Endothelial cell of umbilical vein (primary cell): ENCODE measurements at regions not wholly inside any gene's neighbourhood (a gene's known extent, or its start where the extent isn't known, plus 50 kb on each side); places are given as distances from the start of the nearest gene placed in this dataset.

Experiments used
- BruUV-seq: library from RNA; stranded (reverse); fragments of 400-500 nt; replicated peaks from 2 replicates; lab custom pipeline; 2021; lab: Mats Ljungman, UMichigan
- CTCF ChIA-PET: fragments of 300-600, 350-600 bp; sonication (Branson Sonifier 250); formaldehyde crosslinking; loops from one replicate; lab custom pipeline; 2021; ENCODE audit warnings: antibody characterized with exemption, inconsistent platforms; lab: Charles Lee
- POLR2A ChIA-PET: fragments of 300-600, 350-600 bp; sonication (Branson Sonifier 250); formaldehyde crosslinking; loops from one replicate; lab custom pipeline; 2021; ENCODE audit warnings: antibody characterized with exemption, inconsistent platforms; lab: Charles Lee
- DNase-seq: peaks from one replicate; pipeline ENCODE4 v3.0.0-alpha.2; 2011; ENCODE audit warnings: low read depth, low spot score
- FAIRE-seq: peaks from 2 replicates; lab custom pipeline; 2011; peaks lifted over from hg19 to GRCh38; lab: Jason Lieb, UNC
- H2AFZ ChIP-seq: 2 replicates; pipeline ENCODE4 v1.6.0; 2012; ENCODE audit warnings: low read depth, low read length, control low read depth, inconsistent platforms
- H3K27ac ChIP-seq: 2 replicates; pipeline ENCODE4 v1.5.1; 2011; ENCODE audit warnings: low read depth, mild to moderate bottlenecking, control low read depth, low read length, moderate library complexity; ENCODE audit not compliant: insufficient read depth
- H3K27me3 ChIP-seq, 2 experiments: 2 replicates each; pipeline versions ENCODE4 v1.6.0 to v1.6.1; 2011; ENCODE audit warnings: low read length in 2 of 2, mixed read lengths in 1 of 2; ENCODE audit not compliant: control insufficient read depth in 2 of 2, insufficient read depth in 2 of 2
- H3K36me3 ChIP-seq, 2 experiments: 2 replicates in 1 of 2; 3 replicates in 1 of 2; pipeline ENCODE4 v1.5.1; 2011; ENCODE audit warnings: low read length in 2 of 2, mild to moderate bottlenecking in 1 of 2, moderate library complexity in 1 of 2; ENCODE audit not compliant: control insufficient read depth in 2 of 2, insufficient read depth in 2 of 2; ENCODE audit errors: extremely low read depth in 1 of 2
- H3K4me1 ChIP-seq: 3 replicates; pipeline ENCODE4 v1.5.1; 2011; ENCODE audit warnings: mild to moderate bottlenecking, low read length; ENCODE audit not compliant: control insufficient read depth, insufficient read depth; ENCODE audit errors: extremely low read depth
- H3K4me2 ChIP-seq: 2 replicates; pipeline ENCODE4 v1.6.1; 2011; ENCODE audit warnings: low read length, control low read depth, mixed read lengths; ENCODE audit not compliant: insufficient read depth
- H3K4me3 ChIP-seq, 3 experiments: fragments of 200-600 bp in 1 of 3; sonication (generic), shearing (Covaris generic) in 1 of 3; replicated peaks in 1 of 3; 2 replicates each; pipeline ENCODE4 v1.5.1; 2011 to 2016; ENCODE audit warnings: control low read depth in 3 of 3, low read length in 3 of 3, mild to moderate bottlenecking in 2 of 3, inconsistent platforms in 1 of 3, low read depth in 1 of 3, moderate library complexity in 1 of 3; ENCODE audit not compliant: insufficient read depth in 1 of 3
- H3K79me2 ChIP-seq: 2 replicates; pipeline ENCODE4 v1.6.0; 2012; ENCODE audit warnings: low read length, inconsistent platforms; ENCODE audit not compliant: control insufficient read depth, insufficient read depth
- H3K9ac ChIP-seq: replicated peaks from 2 replicates; pipeline ENCODE3; 2011; ENCODE audit warnings: low read length, control low read depth; ENCODE audit not compliant: insufficient read depth; ENCODE audit errors: extremely low read depth
- H3K9me1 ChIP-seq: replicated peaks from 3 replicates; pipeline ENCODE4 v1.6.0; 2011; ENCODE audit warnings: mild to moderate bottlenecking, low read length; ENCODE audit not compliant: control insufficient read depth, insufficient read depth; ENCODE audit errors: extremely low read depth
- H3K9me3 ChIP-seq: replicated peaks from 2 replicates; pipeline ENCODE4 v1.5.1; 2012; ENCODE audit warnings: low read length, inconsistent platforms; ENCODE audit not compliant: control insufficient read depth, insufficient read depth
- H4K20me1 ChIP-seq: replicated peaks from 2 replicates; pipeline ENCODE3; 2011; ENCODE audit warnings: mild to moderate bottlenecking, low read length; ENCODE audit not compliant: control insufficient read depth, insufficient read depth; ENCODE audit errors: extremely low read depth
- EZH2 ChIP-seq: IDR thresholded peaks from 2 replicates; pipeline ENCODE4 v1.6.1; 2012; ENCODE audit warnings: borderline replicate concordance, low read depth, mild to moderate bottlenecking, moderate library complexity, low read length, inconsistent platforms; ENCODE audit not compliant: severe bottlenecking
- FOS ChIP-seq: IDR thresholded peaks from 2 replicates; pipeline ENCODE4 v1.6.1; 2011; ENCODE audit warnings: mild to moderate bottlenecking, low read length, moderate library complexity, borderline replicate concordance; ENCODE audit not compliant: insufficient read depth
- GATA2 ChIP-seq: IDR thresholded peaks from 2 replicates; pipeline ENCODE4 v1.7.0; 2011; ENCODE audit warnings: low read depth, mild to moderate bottlenecking, moderate library complexity, mixed read lengths, low read length; ENCODE audit not compliant: insufficient read length, insufficient read depth
- JUN ChIP-seq: IDR thresholded peaks from 2 replicates; pipeline ENCODE4 v1.6.1; 2011; ENCODE audit warnings: borderline replicate concordance, low read depth; ENCODE audit not compliant: insufficient read length, insufficient read depth
- MYC ChIP-seq: IDR thresholded peaks from one replicate; pipeline ENCODE4 v1.6.1; 2011; ENCODE audit warnings: mild to moderate bottlenecking, low read depth, low read length
- dilution Hi-C: fragments of 300-500 bp; cut with MboI; formaldehyde crosslinking; loops from one replicate; pipeline ENCODE4 v1.15.0; 2019; ENCODE audit warnings: low sequenced_read_pairs; ENCODE audit not compliant: extremely low pct_ligation_motif_present
- intact Hi-C: fragments of 100-400 bp; cut with micrococcal nuclease; formaldehyde crosslinking; loops from one replicate; pipeline ENCODE4 v1.10.0; 2022
- TF ChIP-seq, protein P1 (sequence below): IDR thresholded peaks from 2 replicates; pipeline ENCODE4 v1.6.1; 2011; ENCODE audit not compliant: insufficient read depth, insufficient read length
- TF ChIP-seq, protein P2 (sequence below), 2 donors: IDR thresholded peaks; 1 replicate in 1 of 2; 2 replicates in 1 of 2; pipeline ENCODE4 v1.5.1; 2011; ENCODE audit warnings: low read length in 2 of 2, mild to moderate bottlenecking in 2 of 2, moderate library complexity in 2 of 2, control low read depth in 1 of 2, inconsistent platforms in 1 of 2, low read depth in 1 of 2; ENCODE audit not compliant: insufficient read depth in 1 of 2; ENCODE audit errors: extremely low read depth in 1 of 2

DNA sequence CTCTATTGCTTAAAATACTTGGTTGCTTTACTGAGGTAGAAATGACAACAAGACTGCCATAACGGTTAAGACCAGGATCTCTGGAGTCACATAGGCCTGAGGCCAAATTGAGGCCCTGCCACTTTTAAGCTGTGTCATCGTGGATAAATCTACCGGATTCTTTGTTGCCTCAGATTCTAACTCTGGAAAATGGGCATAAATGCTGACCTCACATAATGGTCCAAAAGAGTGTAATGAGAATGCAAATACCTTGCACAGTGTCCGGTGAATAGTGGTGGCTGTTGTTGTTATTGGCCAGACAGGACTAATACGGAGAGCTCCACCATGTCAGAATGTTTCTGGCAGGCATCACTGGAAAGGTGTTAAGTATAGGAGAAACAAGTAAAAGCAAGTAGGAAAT, 346.1 kb downstream of the LMO4 start:
- BruUV-seq = no TSS peak
- no peak overlapping the region for H3K9ac ChIP-seq
- FAIRE-seq = no peak
- no peaks in the 10 kb centered on the region for H4K20me1 ChIP-seq
- dilution Hi-C loops = no loop called here
- no peak overlapping the region for H3K4me3 ChIP-seq
- no peak for DNase-seq
- H3K27me3 ChIP-seq = no peaks in the 10 kb centered on the region
- no peaks in the 10 kb centered on the region for H3K79me2 ChIP-seq
- no peaks in the 10 kb centered on the region for H3K9me3 ChIP-seq
- TF ChIP-seq JUN (no peak), MYC (no peak), GATA2 (no peak), EZH2 (no peak), FOS (no peak)
- TF ChIP-seq, protein P1, sequence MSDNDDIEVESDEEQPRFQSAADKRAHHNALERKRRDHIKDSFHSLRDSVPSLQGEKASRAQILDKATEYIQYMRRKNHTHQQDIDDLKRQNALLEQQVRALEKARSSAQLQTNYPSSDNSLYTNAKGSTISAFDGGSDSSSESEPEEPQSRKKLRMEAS = no peak
- TF ChIP-seq, protein P2, sequence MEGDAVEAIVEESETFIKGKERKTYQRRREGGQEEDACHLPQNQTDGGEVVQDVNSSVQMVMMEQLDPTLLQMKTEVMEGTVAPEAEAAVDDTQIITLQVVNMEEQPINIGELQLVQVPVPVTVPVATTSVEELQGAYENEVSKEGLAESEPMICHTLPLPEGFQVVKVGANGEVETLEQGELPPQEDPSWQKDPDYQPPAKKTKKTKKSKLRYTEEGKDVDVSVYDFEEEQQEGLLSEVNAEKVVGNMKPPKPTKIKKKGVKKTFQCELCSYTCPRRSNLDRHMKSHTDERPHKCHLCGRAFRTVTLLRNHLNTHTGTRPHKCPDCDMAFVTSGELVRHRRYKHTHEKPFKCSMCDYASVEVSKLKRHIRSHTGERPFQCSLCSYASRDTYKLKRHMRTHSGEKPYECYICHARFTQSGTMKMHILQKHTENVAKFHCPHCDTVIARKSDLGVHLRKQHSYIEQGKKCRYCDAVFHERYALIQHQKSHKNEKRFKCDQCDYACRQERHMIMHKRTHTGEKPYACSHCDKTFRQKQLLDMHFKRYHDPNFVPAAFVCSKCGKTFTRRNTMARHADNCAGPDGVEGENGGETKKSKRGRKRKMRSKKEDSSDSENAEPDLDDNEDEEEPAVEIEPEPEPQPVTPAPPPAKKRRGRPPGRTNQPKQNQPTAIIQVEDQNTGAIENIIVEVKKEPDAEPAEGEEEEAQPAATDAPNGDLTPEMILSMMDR (IDR thresholded peaks at IDR 0.05; ENCODE audit: extremely low read depth in 1 of 2, insufficient read depth in 1 of 2, low read depth in 1 of 2, low read length in 2 of 2) = no peak
- intact Hi-C loops = no loop called here
- H3K27ac ChIP-seq = no peak overlapping the region
- no peaks in the 10 kb centered on the region for H3K36me3 ChIP-seq
- CTCF ChIA-PET = interaction anchor here (1.5 to 1.6 kb wide), 2 partner anchors 10 to 294 kb away, joined by 4 read pairs; no protein-coding TSS in a partner anchor
- no peak overlapping the region for H2AFZ ChIP-seq
- H3K4me1 ChIP-seq = no peaks in the 10 kb centered on the region
- no peaks in the 10 kb centered on the region for H3K9me1 ChIP-seq
- POLR2A ChIA-PET = no interaction called here
- no peak overlapping the region for H3K4me2 ChIP-seq
